Left lobe of liver (tissue), 2 donors: ENCODE measurements at regions not wholly inside any gene's neighbourhood (a gene's known extent, or its start where the extent isn't known, plus 50 kb on each side); places are given as distances from the start of the nearest gene placed in this dataset.

Source experiments
- ATAC-seq: fragments of 200-7000 bp; cut with Tn5 transposase; one replicate; pipeline ENCODE4 v1.9.1; 2020; ENCODE audit warnings: mild to moderate bottlenecking, moderate library complexity
- DNase-seq: peaks from one replicate; pipeline ENCODE4 v3.0.0-alpha.2; 2020; ENCODE audit warnings: low spot score
- donor health status: DM: no; HTN: no; CAD: no; lungs with moderate emphysema.
- donor health status: DM: no; HTN: yes; CAD: no.

- ATAC-seq (no peak), DNase-seq (no peak)
These were observed 138.5 kb downstream of the RBM26 start for GRCh38 chr13:79267560-79267959.

DNA sequence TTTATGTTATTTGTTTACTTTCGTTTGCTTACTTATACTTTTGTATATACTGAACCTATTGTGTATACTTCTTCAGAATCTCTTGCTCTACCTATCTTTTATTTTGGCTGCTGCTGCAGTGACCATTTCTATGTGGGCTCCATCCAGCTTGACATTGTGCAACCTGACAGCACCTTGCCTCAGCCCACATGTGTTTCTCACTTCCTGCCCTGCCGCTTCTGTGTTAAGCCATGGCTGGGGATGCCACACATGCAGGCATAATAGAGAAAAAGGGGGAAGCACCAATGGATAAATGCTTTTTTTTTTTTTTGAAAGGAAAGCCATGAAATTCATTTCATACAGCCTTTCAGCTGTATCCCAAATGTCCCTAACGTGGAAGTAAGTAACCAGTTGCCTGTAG lies 147.6 kb downstream of the RBM26 start:
- no peak for DNase-seq
- no peak for ATAC-seq

DNA sequence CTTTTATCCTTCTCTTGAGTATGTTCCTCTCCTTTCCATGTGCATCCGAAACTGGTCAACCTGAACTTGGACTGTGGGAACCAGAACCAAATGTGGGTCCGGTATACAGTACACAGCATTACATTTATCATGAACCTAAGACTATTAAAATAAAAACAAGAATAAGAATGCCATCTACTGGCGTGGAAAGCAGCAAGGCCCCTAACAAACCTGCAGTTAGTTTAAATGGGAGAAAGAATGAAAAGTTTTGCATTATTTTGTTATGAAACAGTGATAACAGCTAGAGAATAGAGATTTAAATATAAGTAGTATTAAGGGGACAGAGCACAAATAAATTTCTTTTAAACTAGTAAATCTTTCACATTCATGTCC lies 159.5 kb downstream of the RBM26 start:
- ATAC-seq, result no peak
- DNase-seq, result no peak

DNA sequence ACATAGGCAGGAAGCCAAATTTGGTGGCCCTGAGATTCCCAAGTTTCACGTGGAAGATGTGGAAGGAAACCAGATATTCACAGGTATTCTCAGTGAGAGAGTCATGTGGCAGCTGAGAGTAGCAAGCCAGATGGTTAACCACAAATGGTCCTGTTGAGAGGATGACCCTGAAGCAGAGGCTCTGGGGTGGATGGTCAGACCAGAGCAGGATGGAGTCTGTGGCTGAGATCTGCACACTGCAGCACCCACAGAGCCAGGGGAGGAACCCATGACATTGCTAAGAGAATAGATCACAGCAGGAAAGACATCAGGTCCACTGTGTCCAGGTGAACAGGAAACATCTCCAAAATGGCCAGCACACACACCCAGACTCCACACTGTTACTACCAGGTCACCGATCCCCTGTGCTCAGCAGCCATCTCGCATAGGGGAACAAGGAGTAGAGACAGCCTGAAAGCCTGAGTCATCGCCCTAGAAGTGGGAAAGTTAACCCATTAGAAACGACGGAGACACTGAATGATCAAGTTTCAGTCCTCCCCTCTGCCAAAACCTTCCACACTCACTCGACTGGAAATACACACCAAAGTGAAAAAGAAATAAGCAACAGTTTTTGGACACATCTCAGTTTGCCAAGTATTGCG lies 160.0 kb downstream of the RBM26 start:
- DNase-seq (no peak), ATAC-seq (no peak)

DNA sequence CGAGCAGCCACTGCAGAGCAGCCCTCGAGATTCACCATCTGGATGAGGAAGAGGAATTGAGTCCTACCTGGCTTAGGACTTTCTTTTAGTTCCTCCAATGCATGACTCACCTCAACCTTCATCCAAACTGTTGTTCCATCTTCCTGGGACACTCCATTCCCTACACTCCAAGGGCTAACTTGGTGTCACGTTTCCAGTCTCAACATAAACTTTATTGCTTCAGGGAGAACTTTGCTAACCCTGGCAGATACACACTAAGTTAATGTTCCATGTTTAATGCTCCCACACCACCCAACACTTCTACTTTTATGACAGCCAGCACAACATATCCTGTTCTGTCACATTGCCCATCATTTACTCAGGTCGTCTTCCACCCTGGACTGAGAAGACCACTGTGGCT lies 164.4 kb downstream of the RBM26 start:
- ATAC-seq (no peak), DNase-seq (no peak)

GRCh38 chr13:79237981-79238380 lies 168.1 kb downstream of the RBM26 start:
- DNase-seq (no peak), ATAC-seq (peak; percentile 60)

- ATAC-seq, result no peak
- DNase-seq, result no peak
These were observed 174.2 kb downstream of the RBM26 start for GRCh38 chr13:79231887-79232286.

DNA sequence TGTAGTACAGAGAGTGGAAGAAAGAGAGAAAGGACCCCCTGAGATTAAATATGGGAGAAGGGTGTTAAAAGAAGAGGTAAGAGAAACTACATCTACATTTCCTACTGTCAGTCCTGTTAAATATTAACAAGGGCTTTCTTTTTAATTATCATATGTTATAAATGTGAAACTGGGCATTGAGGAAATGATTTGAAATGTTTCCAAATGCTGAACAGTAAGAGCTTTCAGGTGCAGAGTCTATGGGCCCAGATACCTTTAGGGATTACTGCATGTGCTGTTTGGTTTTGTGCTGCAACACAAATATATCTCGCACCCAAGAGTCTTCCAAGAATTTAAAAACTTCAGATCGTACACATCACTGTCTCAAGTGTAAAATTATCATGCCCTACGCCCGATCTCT lies 176.3 kb downstream of the RBM26 start:
- ATAC-seq (no peak), DNase-seq (no peak)

DNA sequence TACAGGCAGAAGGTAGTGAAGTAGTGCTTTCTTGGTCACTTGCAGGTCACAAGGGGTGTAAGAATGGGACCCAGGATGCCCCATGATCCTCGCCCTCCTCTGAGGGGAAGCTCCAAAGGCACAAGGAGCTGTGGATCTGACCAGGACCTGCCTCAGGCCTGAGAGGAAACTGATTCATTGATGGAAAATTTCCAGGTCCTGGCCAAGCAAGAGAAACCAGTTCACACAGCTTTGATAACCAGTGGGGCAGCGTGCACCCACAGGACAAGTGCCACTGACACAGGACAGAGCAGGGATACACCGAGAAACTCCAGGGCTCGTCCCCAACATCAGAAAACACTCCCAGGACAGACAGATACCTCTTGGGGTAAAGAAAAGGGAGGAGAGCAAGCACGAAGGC lies 177.1 kb downstream of the RBM26 start:
- no peak for ATAC-seq
- DNase-seq, result no peak

DNA sequence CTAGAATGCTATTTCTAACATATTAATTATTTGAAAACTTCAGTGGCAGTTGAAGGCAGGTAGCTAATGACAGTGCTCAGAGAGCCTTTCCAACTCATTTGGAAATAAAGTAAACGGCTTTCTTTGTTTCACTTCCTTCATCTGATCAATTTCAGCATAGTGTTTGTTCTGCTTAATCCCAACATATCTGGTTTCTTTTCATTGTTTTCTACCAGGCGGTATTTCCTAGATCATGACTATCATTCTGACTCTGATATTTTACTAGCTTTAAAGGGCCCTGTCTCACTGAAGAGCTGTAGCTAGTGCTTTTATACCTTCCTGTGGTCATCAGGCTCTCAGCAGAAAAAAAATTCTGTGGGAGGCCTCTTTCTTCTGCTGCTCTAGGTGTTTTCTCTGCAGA lies 178.6 kb downstream of the RBM26 start:
- ATAC-seq (no peak), DNase-seq (no peak)

- ATAC-seq (peak; percentile 91), DNase-seq (no peak)
These were observed 179.1 kb downstream of the RBM26 start for GRCh38 chr13:79226938-79227337.

DNA sequence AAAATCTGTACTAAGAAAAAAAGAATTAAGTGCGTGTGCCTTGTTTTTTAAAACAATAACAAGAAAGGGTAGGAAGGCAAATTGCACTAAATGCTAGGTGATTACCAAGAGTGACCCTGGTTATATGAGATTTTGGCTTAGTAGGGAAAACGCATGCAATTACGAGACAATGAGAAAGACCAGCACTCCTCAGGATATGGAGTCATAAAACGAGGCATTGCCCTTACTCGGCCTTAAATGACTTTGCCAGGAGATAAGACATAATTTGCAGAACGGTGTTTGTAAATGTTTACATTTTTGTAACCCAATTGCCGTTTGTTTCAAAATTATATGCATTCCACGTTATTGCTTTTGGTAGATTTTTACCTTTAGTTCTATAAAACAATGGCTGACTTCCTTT lies 179.8 kb downstream of the RBM26 start:
- ATAC-seq (no peak), DNase-seq (no peak)

- ATAC-seq (no peak), DNase-seq (no peak)
These were observed 180.4 kb downstream of the RBM26 start for GRCh38 chr13:79225487-79226232.

DNA sequence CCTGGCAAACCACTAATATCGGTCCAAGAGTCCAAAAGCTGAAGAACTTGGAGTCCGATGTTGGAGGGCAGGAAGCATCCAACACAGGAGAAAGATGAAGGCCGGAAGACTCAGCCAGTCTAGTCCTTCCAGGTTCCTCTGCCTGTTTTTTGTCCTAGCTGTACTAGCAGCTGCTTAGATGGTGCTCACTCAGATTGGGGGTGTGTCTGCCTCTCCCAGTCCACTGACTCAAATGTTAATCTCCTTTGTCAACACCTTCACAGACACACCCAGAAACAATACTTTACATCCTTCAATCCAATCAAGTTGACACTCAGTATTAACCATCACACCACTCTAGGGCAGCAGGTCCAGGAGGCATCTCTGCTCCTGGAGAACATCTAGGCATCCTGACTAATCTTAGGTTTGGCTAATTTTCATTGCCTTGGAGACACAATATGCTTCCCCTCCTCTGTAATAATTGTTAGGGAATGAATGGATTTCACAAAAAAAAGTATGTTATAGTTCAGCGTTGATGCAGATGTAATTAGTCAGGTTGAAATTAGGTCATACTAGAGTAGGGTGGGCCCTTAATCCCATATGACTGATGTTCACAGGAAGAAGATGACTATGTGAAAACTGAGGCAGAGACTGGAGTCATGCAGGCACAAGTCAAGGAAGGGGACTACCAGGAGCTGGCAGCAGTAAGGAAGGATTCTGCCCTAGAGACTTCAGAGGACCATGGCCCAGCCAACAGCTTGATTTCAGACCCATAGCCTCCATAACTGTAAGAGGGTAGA lies 183.4 kb downstream of the RBM26 start:
- DNase-seq (no peak), ATAC-seq (no peak)

DNA sequence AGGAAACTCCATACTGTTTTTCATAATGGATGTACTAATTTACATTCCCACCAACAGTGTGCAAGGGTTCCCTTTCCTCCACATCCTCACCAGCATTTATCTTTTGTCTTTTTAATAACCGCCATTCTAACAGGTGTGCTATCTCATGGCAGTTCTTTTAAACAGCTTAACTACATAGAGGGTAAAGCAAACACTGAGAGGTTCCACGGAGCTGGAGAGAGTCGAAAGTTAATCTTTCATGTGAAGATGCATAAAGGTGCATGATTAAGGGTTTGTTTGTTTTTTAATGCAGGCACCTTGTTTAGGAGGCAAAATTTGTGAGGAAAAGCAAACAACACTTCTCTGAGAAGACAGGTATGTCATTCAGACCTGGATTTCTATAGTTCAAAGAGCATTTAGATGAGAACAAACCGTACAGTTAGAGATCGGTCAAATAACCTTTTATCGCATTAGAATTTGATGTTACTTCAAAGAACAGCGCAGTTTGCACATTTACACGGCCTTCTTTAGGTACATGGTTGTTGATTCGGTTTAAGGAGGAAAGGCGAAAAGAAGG lies 193.9 kb downstream of the RBM26 start:
- DNase-seq, result no peak
- no peak for ATAC-seq

DNA sequence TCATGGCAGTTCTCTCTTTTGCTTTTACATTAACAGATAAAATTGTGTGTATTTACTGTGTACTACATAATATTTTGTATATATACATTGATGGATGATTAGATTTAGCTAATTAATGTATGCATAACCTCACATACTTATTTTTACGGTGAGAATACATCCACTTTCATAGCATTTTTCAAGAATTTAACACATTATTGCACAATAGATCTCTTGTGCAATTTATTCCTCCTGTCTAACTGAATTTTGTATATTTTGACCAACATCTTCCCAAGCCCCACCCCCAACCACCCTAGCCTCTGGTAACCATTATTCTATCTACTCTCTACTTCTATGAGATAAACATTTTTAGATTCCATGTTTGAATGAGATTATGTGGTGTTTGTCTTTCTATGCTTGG lies 194.7 kb downstream of the RBM26 start:
- ATAC-seq (no peak), DNase-seq (no peak)

- no peak for ATAC-seq
- no peak for DNase-seq
These were observed 208.1 kb downstream of the RBM26 start for GRCh38 chr13:79197933-79198332.

- DNase-seq, result no peak
- ATAC-seq, result no peak
These were observed 209.2 kb downstream of the RBM26 start for GRCh38 chr13:79196843-79197242.

GRCh38 chr13:79196366-79196765 lies 209.7 kb downstream of the RBM26 start:
- ATAC-seq (no peak), DNase-seq (no peak)

- DNase-seq, result no peak
- ATAC-seq, result no peak
These were observed 211.3 kb downstream of the RBM26 start for GRCh38 chr13:79194727-79195126.

DNA sequence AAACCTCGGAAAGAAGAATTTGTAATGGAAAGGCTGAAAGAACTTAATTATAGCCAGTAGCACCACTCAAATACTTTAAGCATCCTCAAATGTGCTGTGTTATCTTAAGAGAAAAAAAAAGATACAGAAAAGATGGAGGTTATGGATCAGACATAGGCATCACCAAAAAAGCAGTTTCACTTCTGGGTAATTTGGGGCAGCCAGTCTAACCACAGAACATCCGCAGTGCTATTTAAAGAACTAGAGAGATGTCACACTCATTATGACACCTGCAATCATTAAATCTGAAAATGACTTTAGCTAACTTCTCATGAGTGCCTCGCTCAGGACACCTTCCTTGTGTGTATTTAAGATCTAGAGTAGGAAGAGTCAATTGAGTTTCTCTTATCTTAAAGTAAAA lies 211.8 kb downstream of the RBM26 start:
- DNase-seq, result no peak

DNA sequence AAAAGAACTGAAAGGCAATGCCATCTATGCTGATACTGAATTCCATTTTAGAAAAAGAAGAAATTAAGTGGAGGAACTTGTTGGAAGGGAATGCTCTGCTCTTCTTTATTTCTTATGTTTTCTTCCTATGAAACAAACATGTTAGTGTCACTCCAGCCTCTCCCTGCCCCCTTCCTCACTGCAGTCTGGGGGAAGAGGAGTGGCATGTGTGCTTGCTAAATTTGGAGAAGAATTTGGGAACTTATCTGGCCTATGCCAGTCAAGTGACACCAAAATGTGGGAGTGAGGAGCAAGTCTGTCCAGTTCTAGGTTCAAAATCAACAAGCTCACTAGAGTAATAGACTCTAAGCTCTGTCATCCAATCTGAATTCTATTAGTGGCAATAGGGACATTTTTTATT lies 214.6 kb downstream of the RBM26 start:
- ATAC-seq (no peak), DNase-seq (no peak)

More for the DNA sequence above, 211.8 kb downstream of the RBM26 start:
- no peak for ATAC-seq
